NCI-H2107 treated with DMSO at 0.1 percent for 48 hours (cell line): ENCODE measurements at regions not wholly inside any gene's neighbourhood (a gene's known extent, or its start where the extent isn't known, plus 50 kb on each side); places are given as distances from the start of the nearest gene placed in this dataset.

Experiments used
- DNase-seq: peaks from one replicate; lab custom pipeline; 2025; ENCODE audit not compliant: unreplicated experiment; lab: John Stamatoyannopoulos, UW

- no peak for DNase-seq
These were observed 150.8 kb downstream of the INHBB start for GRCh38 chr2:120496759-120497158.

- no peak for DNase-seq
These were observed 151.5 kb downstream of the INHBB start for GRCh38 chr2:120497261-120497977.

- DNase-seq = no peak
These were observed 152.2 kb downstream of the INHBB start for GRCh38 chr2:120498121-120498520.

- no peak for DNase-seq
These were observed 152.8 kb downstream of the INHBB start for GRCh38 chr2:120498576-120499394.

GRCh38 chr2:120499784-120500495, 154.0 kb downstream of the INHBB start:
- no peak for DNase-seq

GRCh38 chr2:120501591-120501990, 155.7 kb downstream of the INHBB start:
- no peak for DNase-seq

GRCh38 chr2:120502357-120502756, 156.4 kb downstream of the INHBB start:
- DNase-seq = no peak

GRCh38 chr2:120502761-120503160, 156.8 kb downstream of the INHBB start:
- no peak for DNase-seq

- no peak for DNase-seq
These were observed 157.4 kb downstream of the INHBB start for GRCh38 chr2:120503206-120503792.

- DNase-seq = no peak
These were observed 158.0 kb downstream of the INHBB start for GRCh38 chr2:120503793-120504571.

GRCh38 chr2:120504936-120505705, 159.2 kb downstream of the INHBB start:
- no peak for DNase-seq

GRCh38 chr2:120508567-120509041, 162.7 kb downstream of the INHBB start:
- no peak for DNase-seq

GRCh38 chr2:120509213-120509815, 163.4 kb downstream of the INHBB start:
- DNase-seq = no peak

GRCh38 chr2:120509991-120510735, 164.2 kb downstream of the INHBB start:
- DNase-seq = no peak

GRCh38 chr2:120510751-120511395, 164.9 kb downstream of the INHBB start:
- DNase-seq = no peak

- DNase-seq = no peak
These were observed 165.6 kb downstream of the INHBB start for GRCh38 chr2:120511536-120511935.

- DNase-seq = no peak
These were observed 166.2 kb downstream of the INHBB start for GRCh38 chr2:120511947-120512710.
